ENCODE measurements at regions not wholly inside any gene's neighbourhood (a gene's known extent, or its start where the extent isn't known, plus 50 kb on each side); places are given as distances from the start of the nearest gene placed in this dataset.

DNA sequence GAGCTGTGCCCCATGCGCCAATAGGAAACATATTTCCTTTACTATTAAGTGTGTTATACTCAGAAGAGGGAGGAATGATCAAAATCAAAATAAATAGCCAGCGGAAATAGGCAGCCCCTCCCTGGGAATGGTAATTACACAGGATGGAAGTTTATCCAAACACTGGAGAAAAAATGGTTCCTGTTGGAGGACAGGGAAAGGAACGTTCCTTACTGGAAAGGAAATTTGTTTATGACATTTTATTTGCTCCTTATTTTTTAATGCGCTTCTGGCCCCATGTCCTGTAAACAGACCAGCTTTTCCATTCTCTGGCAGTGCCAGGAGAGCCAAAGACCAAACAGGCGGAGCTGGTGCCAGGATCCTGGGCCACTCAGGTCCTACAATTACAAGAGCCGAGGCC, 273.7 kb downstream of the SOX9 start:
- peaks cover 5% of the 10 kb centered on the region for H3K4me1 Mint-ChIP-seq (ENCODE audit: unreplicated experiment)
- no peak overlapping the region for H3K4me3 Mint-ChIP-seq (ENCODE audit: unreplicated experiment)
- TF ChIP-seq, protein P1, sequence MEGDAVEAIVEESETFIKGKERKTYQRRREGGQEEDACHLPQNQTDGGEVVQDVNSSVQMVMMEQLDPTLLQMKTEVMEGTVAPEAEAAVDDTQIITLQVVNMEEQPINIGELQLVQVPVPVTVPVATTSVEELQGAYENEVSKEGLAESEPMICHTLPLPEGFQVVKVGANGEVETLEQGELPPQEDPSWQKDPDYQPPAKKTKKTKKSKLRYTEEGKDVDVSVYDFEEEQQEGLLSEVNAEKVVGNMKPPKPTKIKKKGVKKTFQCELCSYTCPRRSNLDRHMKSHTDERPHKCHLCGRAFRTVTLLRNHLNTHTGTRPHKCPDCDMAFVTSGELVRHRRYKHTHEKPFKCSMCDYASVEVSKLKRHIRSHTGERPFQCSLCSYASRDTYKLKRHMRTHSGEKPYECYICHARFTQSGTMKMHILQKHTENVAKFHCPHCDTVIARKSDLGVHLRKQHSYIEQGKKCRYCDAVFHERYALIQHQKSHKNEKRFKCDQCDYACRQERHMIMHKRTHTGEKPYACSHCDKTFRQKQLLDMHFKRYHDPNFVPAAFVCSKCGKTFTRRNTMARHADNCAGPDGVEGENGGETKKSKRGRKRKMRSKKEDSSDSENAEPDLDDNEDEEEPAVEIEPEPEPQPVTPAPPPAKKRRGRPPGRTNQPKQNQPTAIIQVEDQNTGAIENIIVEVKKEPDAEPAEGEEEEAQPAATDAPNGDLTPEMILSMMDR (IDR thresholded peaks at IDR 0.05; ENCODE audit: unreplicated experiment): no peak
- DNase-seq (ENCODE audit: low spot score): no peak
- H3K36me3 Mint-ChIP-seq (ENCODE audit: low read depth, unreplicated experiment): no peaks in the 10 kb centered on the region
- no peak overlapping the region for H3K27ac Mint-ChIP-seq (ENCODE audit: unreplicated experiment)
- no peaks in the 10 kb centered on the region for H3K27me3 Mint-ChIP-seq (ENCODE audit: unreplicated experiment)
- H3K9me3 Mint-ChIP-seq (ENCODE audit: unreplicated experiment): no peaks in the 10 kb centered on the region

DNA sequence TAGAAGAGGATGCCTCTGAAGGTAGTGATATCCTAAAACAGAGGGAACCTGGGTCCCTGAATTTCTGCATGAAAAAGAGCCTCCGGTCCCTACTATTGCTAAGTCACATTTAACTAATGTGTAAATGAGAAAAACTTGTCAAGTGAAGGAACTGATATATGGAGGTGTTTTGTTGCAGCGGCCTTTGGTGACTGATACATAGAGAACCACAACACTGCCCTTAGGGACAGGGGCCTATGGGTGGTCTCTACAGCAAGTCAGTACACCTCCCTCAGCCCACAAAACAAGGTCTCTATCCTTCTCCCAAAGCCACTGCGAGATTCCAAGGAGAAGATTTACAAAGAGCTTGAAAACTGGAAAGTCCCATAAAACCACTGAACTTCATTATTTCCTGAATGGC, 275.3 kb downstream of the SOX9 start:
- DNase-seq (ENCODE audit: low spot score): no peak
- Mint-ChIP-seq H3K27ac (ENCODE audit: unreplicated experiment) (no peak overlapping the region), H3K4me1 (ENCODE audit: unreplicated experiment) (peaks cover 5% of the 10 kb centered on the region), H3K27me3 (ENCODE audit: unreplicated experiment) (no peaks in the 10 kb centered on the region), H3K36me3 (ENCODE audit: low read depth, unreplicated experiment) (no peaks in the 10 kb centered on the region), H3K9me3 (ENCODE audit: unreplicated experiment) (no peaks in the 10 kb centered on the region), H3K4me3 (ENCODE audit: unreplicated experiment) (no peak overlapping the region)
- TF ChIP-seq, protein P1 (IDR thresholded peaks at IDR 0.05; ENCODE audit: unreplicated experiment): no peak

DNA sequence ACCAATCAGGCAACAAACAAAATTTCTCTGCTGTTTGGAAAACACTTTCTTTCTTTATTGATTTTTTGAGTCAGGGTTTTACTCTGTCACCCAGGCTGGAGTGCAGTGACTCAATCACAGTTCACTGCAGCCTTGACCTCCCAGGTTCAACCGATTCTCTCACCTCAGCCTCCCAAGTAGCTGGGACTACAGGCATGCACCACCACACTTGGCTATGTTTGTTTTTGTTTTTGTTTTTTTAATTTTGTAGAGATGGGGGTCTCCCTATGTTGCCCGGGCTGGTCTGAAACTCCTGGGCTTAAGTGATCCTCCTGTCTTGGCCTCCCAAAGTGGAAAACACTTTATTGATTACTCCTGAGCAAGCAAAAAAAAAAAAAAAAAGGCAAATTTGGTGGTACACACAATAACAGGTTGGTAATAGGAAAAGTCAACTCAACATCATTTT, 276.4 kb downstream of the SOX9 start:
- Mint-ChIP-seq H3K9me3 (ENCODE audit: unreplicated experiment) (no peaks in the 10 kb centered on the region), H3K4me1 (ENCODE audit: unreplicated experiment) (peaks cover 5% of the 10 kb centered on the region), H3K27me3 (ENCODE audit: unreplicated experiment) (no peaks in the 10 kb centered on the region), H3K27ac (ENCODE audit: unreplicated experiment) (no peak overlapping the region), H3K36me3 (ENCODE audit: low read depth, unreplicated experiment) (no peaks in the 10 kb centered on the region), H3K4me3 (ENCODE audit: unreplicated experiment) (no peak overlapping the region)
- TF ChIP-seq, protein P1 (IDR thresholded peaks at IDR 0.05; ENCODE audit: unreplicated experiment): no peak
- DNase-seq (ENCODE audit: low spot score): no peak

DNA sequence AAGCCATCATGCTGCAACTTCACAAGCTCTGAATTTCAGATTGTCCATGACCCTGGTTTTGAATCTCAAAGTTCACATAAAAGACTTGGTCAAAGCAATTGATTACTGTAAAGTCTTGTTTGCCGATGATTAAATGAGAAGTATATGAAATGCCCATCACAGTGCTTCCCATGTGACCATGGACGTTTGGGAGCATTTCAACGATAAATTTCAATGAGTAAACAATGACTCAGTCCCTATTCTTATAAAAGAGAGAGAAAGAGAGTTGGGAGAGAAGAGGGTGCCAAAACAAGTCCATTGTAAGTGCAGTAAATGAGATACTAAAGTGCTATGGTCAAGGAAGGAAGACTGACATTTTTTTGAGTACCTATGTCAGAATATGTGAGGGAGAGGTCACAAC, 276.9 kb downstream of the SOX9 start:
- Mint-ChIP-seq H3K36me3 (ENCODE audit: low read depth, unreplicated experiment) (no peaks in the 10 kb centered on the region), H3K27ac (ENCODE audit: unreplicated experiment) (no peak overlapping the region)

DNA sequence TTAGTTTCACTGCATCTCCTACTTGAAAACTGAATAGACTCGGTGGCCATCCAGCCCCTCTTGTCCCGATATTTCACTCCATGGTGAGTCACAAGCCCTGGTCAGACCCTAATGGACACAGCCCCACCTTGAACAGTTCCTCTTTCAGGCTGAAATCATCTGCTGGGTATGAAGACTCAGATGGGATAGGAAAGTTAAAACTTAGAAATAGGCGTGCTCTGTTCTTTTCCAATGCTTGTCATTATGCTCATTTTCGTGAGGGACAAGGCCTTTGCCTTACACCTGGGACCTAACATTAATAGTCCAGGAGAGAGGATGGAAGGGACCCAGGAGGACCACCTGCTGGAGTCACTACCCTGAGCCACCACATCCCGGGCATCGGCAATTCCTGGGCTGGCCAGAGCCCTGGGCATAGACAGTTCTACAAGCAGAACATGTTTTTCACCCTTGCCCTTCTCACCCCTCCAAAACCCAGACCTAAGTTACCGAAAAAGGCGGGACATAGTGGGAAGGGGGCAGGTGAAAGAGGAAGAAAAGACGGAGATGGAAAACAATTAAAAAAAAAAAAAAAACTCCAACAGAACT, 278.3 kb downstream of the SOX9 start:
- H3K4me3 Mint-ChIP-seq (ENCODE audit: unreplicated experiment): no peak overlapping the region
- no peaks in the 10 kb centered on the region for H3K9me3 Mint-ChIP-seq (ENCODE audit: unreplicated experiment)
- no peak overlapping the region for H3K27ac Mint-ChIP-seq (ENCODE audit: unreplicated experiment)
- no peaks in the 10 kb centered on the region for H3K27me3 Mint-ChIP-seq (ENCODE audit: unreplicated experiment)
- DNase-seq (ENCODE audit: low spot score): no peak
- TF ChIP-seq, protein P1 (IDR thresholded peaks at IDR 0.05; ENCODE audit: unreplicated experiment): no peak
- no peaks in the 10 kb centered on the region for H3K36me3 Mint-ChIP-seq (ENCODE audit: low read depth, unreplicated experiment)
- peaks cover 3% of the 10 kb centered on the region for H3K4me1 Mint-ChIP-seq (ENCODE audit: unreplicated experiment)

More for the DNA sequence above, 276.9 kb downstream of the SOX9 start:
- H3K27me3 Mint-ChIP-seq (ENCODE audit: unreplicated experiment): no peaks in the 10 kb centered on the region
- no peaks in the 10 kb centered on the region for H3K9me3 Mint-ChIP-seq (ENCODE audit: unreplicated experiment)
- DNase-seq (ENCODE audit: low spot score): no peak
- H3K4me3 Mint-ChIP-seq (ENCODE audit: unreplicated experiment): no peak overlapping the region
- TF ChIP-seq, protein P1 (IDR thresholded peaks at IDR 0.05; ENCODE audit: unreplicated experiment): no peak
- peaks cover 5% of the 10 kb centered on the region for H3K4me1 Mint-ChIP-seq (ENCODE audit: unreplicated experiment)
